DND-41 (cell line): ENCODE measurements at regions not wholly inside any gene's neighbourhood (a gene's known extent, or its start where the extent isn't known, plus 50 kb on each side); places are given as distances from the start of the nearest gene placed in this dataset.

ENCODE experiments used
- ATAC-seq: fragments of 200-7000 bp; cut with Tn5 transposase; 3 replicates; pipeline ENCODE4 v1.9.1; 2021; ENCODE audit warnings: low read depth; ENCODE audit not compliant: insufficient read depth
- DNase-seq: peaks from one replicate; pipeline ENCODE4 v3.0.0-alpha.2; 2020
- H2AFZ ChIP-seq: 2 replicates; pipeline ENCODE4 v1.6.0; 2012; ENCODE audit warnings: low read depth, low read length
- H3K27ac ChIP-seq: 2 replicates; pipeline ENCODE4 v1.5.1; 2012; ENCODE audit warnings: low read length, inconsistent platforms
- H3K27me3 ChIP-seq: fragments of 200-600 bp; sonication (generic); 2 replicates; pipeline ENCODE4 v1.6.0; 2012; ENCODE audit warnings: low read length, mild to moderate bottlenecking, inconsistent platforms; ENCODE audit not compliant: insufficient read depth, poor library complexity
- H3K36me3 ChIP-seq: 2 replicates; pipeline ENCODE4 v1.5.1; 2012; ENCODE audit warnings: low read length, inconsistent platforms; ENCODE audit not compliant: insufficient read depth
- H3K4me1 ChIP-seq: 2 replicates; pipeline ENCODE4 v1.5.1; 2012; ENCODE audit warnings: mild to moderate bottlenecking, low read length; ENCODE audit not compliant: insufficient read depth
- H3K4me2 ChIP-seq: 2 replicates; pipeline ENCODE4 v1.6.0; 2012; ENCODE audit warnings: mild to moderate bottlenecking, moderate library complexity, low read length, inconsistent platforms; ENCODE audit not compliant: insufficient read depth
- H3K4me3 ChIP-seq, 2 experiments: fragments of 200-600 bp in 1 of 2; shearing (Covaris generic) in 1 of 2; 2 replicates each; pipeline ENCODE4 v1.5.1; 2012 to 2016; ENCODE audit warnings: inconsistent platforms in 2 of 2, low read length in 2 of 2, mild to moderate bottlenecking in 2 of 2, low read depth in 1 of 2, moderate library complexity in 1 of 2
- H3K79me2 ChIP-seq: 2 replicates; pipeline ENCODE4 v1.6.0; 2012; ENCODE audit warnings: low read length, inconsistent platforms; ENCODE audit not compliant: insufficient read depth
- H3K9ac ChIP-seq: 2 replicates; pipeline ENCODE4 v1.6.0; 2012; ENCODE audit warnings: low read depth, mild to moderate bottlenecking, inconsistent platforms, low read length, moderate library complexity
- H3K9me3 ChIP-seq: 2 replicates; pipeline ENCODE4 v1.5.1; 2012; ENCODE audit warnings: low read length, moderate library complexity, mild to moderate bottlenecking, inconsistent platforms; ENCODE audit not compliant: insufficient read depth, severe bottlenecking
- H4K20me1 ChIP-seq: 2 replicates; pipeline ENCODE4 v1.6.0; 2012; ENCODE audit warnings: low read length; ENCODE audit not compliant: insufficient read depth
- CTCF ChIP-seq: IDR thresholded peaks from 2 replicates; pipeline ENCODE4 v1.5.1; 2012; ENCODE audit warnings: borderline replicate concordance, low read length, moderate library complexity, mild to moderate bottlenecking; ENCODE audit not compliant: poor library complexity, severe bottlenecking; ENCODE audit errors: extremely low read depth
- EZH2 ChIP-seq: IDR thresholded peaks from 3 replicates; pipeline ENCODE4 v1.6.1; 2012; ENCODE audit warnings: borderline replicate concordance, low read depth, mild to moderate bottlenecking, moderate library complexity, low read length, inconsistent platforms; ENCODE audit not compliant: severe bottlenecking

DNA sequence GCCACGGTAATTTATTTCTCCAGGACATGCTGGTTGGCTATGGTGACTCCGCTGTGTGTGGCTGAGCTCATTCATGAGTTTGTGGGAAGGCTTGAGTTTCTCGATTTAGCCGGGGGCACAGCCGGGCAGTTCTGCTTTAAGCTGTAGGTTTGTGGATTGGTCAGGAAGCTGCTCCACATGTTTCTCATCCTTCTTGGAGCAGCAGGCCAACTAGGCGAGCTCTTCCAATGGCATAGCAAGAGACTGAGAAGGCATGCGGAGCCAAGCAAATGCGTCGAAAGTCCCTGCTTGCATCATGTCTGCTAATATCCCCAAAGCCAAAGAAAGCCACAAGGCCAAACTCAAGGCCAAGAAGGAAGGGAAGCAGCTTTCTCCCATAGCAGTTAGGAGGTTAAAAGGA is 71.6 kb upstream of the GREM2 start:
- H3K9me3 ChIP-seq = no peaks in the 10 kb centered on the region
- H3K4me3 ChIP-seq = no peak overlapping the region
- H2AFZ ChIP-seq = no peak overlapping the region
- no peaks in the 10 kb centered on the region for H3K36me3 ChIP-seq
- H3K27ac ChIP-seq = no peak overlapping the region
- ATAC-seq (no peak), DNase-seq (no peak)
- no peaks in the 10 kb centered on the region for H3K79me2 ChIP-seq
- H4K20me1 ChIP-seq = no peaks in the 10 kb centered on the region
- H3K9ac ChIP-seq = no peak overlapping the region
- no peak overlapping the region for H3K4me2 ChIP-seq
- H3K4me1 ChIP-seq = no peaks in the 10 kb centered on the region
- H3K27me3 ChIP-seq = no peaks in the 10 kb centered on the region
- TF ChIP-seq CTCF (no peak), EZH2 (no peak)

DNA sequence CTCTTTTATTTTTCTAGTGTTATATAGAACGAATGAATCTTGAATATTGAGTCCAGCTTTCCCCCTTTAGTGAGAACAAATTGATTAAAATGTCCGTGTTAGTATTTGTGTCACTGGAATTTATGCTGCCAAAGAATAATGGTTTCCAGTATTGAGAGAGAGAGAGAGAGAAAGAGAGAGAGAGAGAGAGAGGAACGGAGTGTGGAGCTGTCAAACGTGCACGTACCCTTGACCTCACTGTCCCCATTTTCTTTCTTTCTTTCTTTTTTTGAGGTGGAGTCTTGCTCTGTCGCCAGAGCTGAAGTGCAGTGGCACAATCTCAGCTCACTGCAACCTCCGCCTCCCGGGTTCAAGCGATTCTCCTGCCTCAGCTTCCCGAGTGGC is 70.9 kb upstream of the GREM2 start:
- no peak overlapping the region for H3K27ac ChIP-seq

GRCh38 chr1:240682166-240682858 is 70.4 kb upstream of the GREM2 start:
- DNase-seq (no peak), ATAC-seq (no peak)
- no peaks in the 10 kb centered on the region for H3K9me3 ChIP-seq
- no peaks in the 10 kb centered on the region for H3K4me1 ChIP-seq
- H3K9ac ChIP-seq = no peak overlapping the region
- H4K20me1 ChIP-seq = no peaks in the 10 kb centered on the region
- H3K36me3 ChIP-seq = no peaks in the 10 kb centered on the region
- TF ChIP-seq EZH2 = no peak
- no peak for TF ChIP-seq CTCF
- H3K4me3 ChIP-seq = no peak overlapping the region
- no peak overlapping the region for H2AFZ ChIP-seq
- no peak overlapping the region for H3K4me2 ChIP-seq
- H3K27me3 ChIP-seq = no peaks in the 10 kb centered on the region
- no peaks in the 10 kb centered on the region for H3K79me2 ChIP-seq
- H3K27ac ChIP-seq = no peak overlapping the region

More for the DNA sequence above, 70.9 kb upstream of the GREM2 start:
- H3K36me3 ChIP-seq = no peaks in the 10 kb centered on the region
- H3K79me2 ChIP-seq = no peaks in the 10 kb centered on the region
- H3K4me2 ChIP-seq = no peak overlapping the region
- H3K27me3 ChIP-seq = no peaks in the 10 kb centered on the region
- no peak for TF ChIP-seq CTCF
- TF ChIP-seq EZH2 = no peak
- DNase-seq (no peak), ATAC-seq (no peak)
- H3K4me3 ChIP-seq = no peak overlapping the region
- no peaks in the 10 kb centered on the region for H3K9me3 ChIP-seq
- H3K9ac ChIP-seq = no peak overlapping the region
- H3K4me1 ChIP-seq = no peaks in the 10 kb centered on the region
- H2AFZ ChIP-seq = no peak overlapping the region
- H4K20me1 ChIP-seq = no peaks in the 10 kb centered on the region
